ENCODE measurements at regions not wholly inside any gene's neighbourhood (a gene's known extent, or its start where the extent isn't known, plus 50 kb on each side); places are given as distances from the start of the nearest gene placed in this dataset.

GRCh38 chr7:84637568-84638338, 443.2 kb upstream of the SEMA3A start:
- Mint-ChIP-seq H3K27ac (peak overlapping the region; percentile 94), H3K36me3 (ENCODE audit: low read depth) (peaks cover 52% of the 10 kb centered on the region), H3K9me3 (peaks cover 31% of the 10 kb centered on the region), H3K4me3 (peak overlapping the region; percentile 47), H3K4me1 (ENCODE audit: low read depth) (peaks cover 72% of the 10 kb centered on the region), H3K27me3 (ENCODE audit: insufficient read depth) (no peaks in the 10 kb centered on the region; the same call in 1 of the 2 replicates)
- DNase-seq, result peak; percentile 79
- TF ChIP-seq CTCF (IDR thresholded peaks at IDR 0.05), result no peak; the same call in 1 of the 2 replicates

GRCh38 chr7:84631913-84632312, 437.3 kb upstream of the SEMA3A start:
- Mint-ChIP-seq H3K27ac (no peak overlapping the region), H3K4me3 (no peak overlapping the region), H3K36me3 (ENCODE audit: low read depth) (peaks cover 62% of the 10 kb centered on the region), H3K4me1 (ENCODE audit: low read depth) (peaks cover 46% of the 10 kb centered on the region), H3K27me3 (ENCODE audit: insufficient read depth) (no peaks in the 10 kb centered on the region; the same call in 1 of the 2 replicates), H3K9me3 (peaks cover 48% of the 10 kb centered on the region)
- no peak for TF ChIP-seq CTCF (IDR thresholded peaks at IDR 0.05)
- DNase-seq, result no peak

- Mint-ChIP-seq H3K27ac (no peak overlapping the region), H3K9me3 (peaks cover 33% of the 10 kb centered on the region), H3K4me3 (no peak overlapping the region), H3K36me3 (ENCODE audit: low read depth) (peaks cover 41% of the 10 kb centered on the region), H3K4me1 (ENCODE audit: low read depth) (peaks cover 30% of the 10 kb centered on the region), H3K27me3 (ENCODE audit: insufficient read depth) (no peaks in the 10 kb centered on the region; the same call in 1 of the 2 replicates)
- TF ChIP-seq CTCF (IDR thresholded peaks at IDR 0.05), result no peak
- no peak for DNase-seq
Measured at GRCh38 chr7:84629640-84630318, 435.2 kb upstream of the SEMA3A start.

- peaks cover 30% of the 10 kb centered on the region for H3K4me1 Mint-ChIP-seq (ENCODE audit: low read depth)
- DNase-seq, result no peak
- H3K27ac Mint-ChIP-seq, result no peak overlapping the region
- H3K9me3 Mint-ChIP-seq, result peaks cover 31% of the 10 kb centered on the region
- H3K36me3 Mint-ChIP-seq (ENCODE audit: low read depth), result peaks cover 36% of the 10 kb centered on the region
- no peak for TF ChIP-seq CTCF (IDR thresholded peaks at IDR 0.05)
- H3K4me3 Mint-ChIP-seq, result no peak overlapping the region
- no peaks in the 10 kb centered on the region; the same call in 1 of the 2 replicates for H3K27me3 Mint-ChIP-seq (ENCODE audit: insufficient read depth)
Measured at GRCh38 chr7:84629216-84629615, 434.6 kb upstream of the SEMA3A start.

GRCh38 chr7:84627250-84627649, 432.7 kb upstream of the SEMA3A start:
- Mint-ChIP-seq H3K9me3 (peaks cover 17% of the 10 kb centered on the region), H3K27ac (no peak overlapping the region), H3K4me3 (no peak overlapping the region), H3K4me1 (ENCODE audit: low read depth) (peaks cover 38% of the 10 kb centered on the region), H3K36me3 (ENCODE audit: low read depth) (peaks cover 17% of the 10 kb centered on the region), H3K27me3 (ENCODE audit: insufficient read depth) (no peaks in the 10 kb centered on the region)
- TF ChIP-seq CTCF (IDR thresholded peaks at IDR 0.05), result no peak
- DNase-seq, result no peak

All from HFFc6 (cell line).